ENCODE measurements at regions not wholly inside any gene's neighbourhood (a gene's known extent, or its start where the extent isn't known, plus 50 kb on each side); places are given as distances from the start of the nearest gene placed in this dataset.

- Histone ChIP-seq H3K27ac (no peak overlapping the region), H3K4me1 (replicated peaks in 1 of 2) (no peaks in the 10 kb centered on the region), H3K9me3 (replicated peaks in 1 of 3) (no peaks in the 10 kb centered on the region), H3K4me3 (no peak overlapping the region), H3K36me3 (replicated peaks in 1 of 2) (no peaks in the 10 kb centered on the region), H3K27me3 (no peaks in the 10 kb centered on the region)
- peak in 1 of 7 donors; percentile 0 for DNase-seq
- intact Hi-C loops (cut with DNase I): no loop called here
- TF ChIP-seq POLR2A (IDR thresholded peaks at IDR 0.05) (no peak), CTCF (IDR thresholded peaks at IDR 0.05) (no peak)
- WGBS, 4 donors: 92 to 97% (median 95%) methylated on average over 6 of the region's 6 CpGs
Observed at GRCh38 chr10:78351283-78351682, 317.6 kb downstream of the RPS24 start.

GRCh38 chr10:78351809-78352208, 318.1 kb downstream of the RPS24 start:
- intact Hi-C loops (cut with DNase I): no loop called here
- no peak overlapping the region for H3K27ac ChIP-seq
- 78 to 85% (median 82%) methylated on average over 3 of the region's 3 CpGs for WGBS, 4 donors

DNA sequence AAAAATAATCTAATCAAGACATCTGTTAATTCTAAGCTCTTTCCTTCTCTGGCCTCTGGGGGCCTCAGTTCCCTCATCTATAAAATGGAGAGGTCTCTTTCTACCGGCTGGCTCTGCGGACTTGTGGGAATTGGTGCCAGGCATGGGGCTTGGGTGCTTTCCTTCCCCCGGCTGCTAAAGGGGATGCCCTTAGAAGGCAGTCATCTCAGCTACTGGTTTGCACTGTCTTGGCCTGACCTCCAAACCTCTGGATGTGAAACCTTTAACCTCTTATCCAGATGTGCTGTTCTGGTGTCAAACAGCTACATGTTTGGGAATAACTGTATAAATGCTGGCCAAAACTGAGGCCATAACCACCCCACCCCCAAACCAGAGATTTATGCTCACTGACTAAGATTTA, 320.0 kb downstream of the RPS24 start:
- TF ChIP-seq CTCF (IDR thresholded peaks at IDR 0.05) (peak in 1 of 6 experiments; percentile 5), POLR2A (IDR thresholded peaks at IDR 0.05) (no peak)
- Histone ChIP-seq H3K4me1 (replicated peaks in 1 of 2) (no peaks in the 10 kb centered on the region), H3K27ac (no peak overlapping the region), H3K9me3 (replicated peaks in 1 of 3) (no peaks in the 10 kb centered on the region), H3K27me3 (no peaks in the 10 kb centered on the region), H3K4me3 (no peak overlapping the region), H3K36me3 (replicated peaks in 1 of 2) (no peaks in the 10 kb centered on the region)
- DNase-seq: no peak
- WGBS, 4 donors: 71 to 81% (median 77%) methylated on average over 3 of the region's 3 CpGs
- intact Hi-C loops (cut with DNase I): no loop called here

More at GRCh38 chr10:78351809-78352208, 318.1 kb downstream of the RPS24 start:
- no peak overlapping the region for H3K4me3 ChIP-seq
- H3K4me1 ChIP-seq (replicated peaks in 1 of 2): no peaks in the 10 kb centered on the region
- no peaks in the 10 kb centered on the region for H3K27me3 ChIP-seq
- no peaks in the 10 kb centered on the region for H3K9me3 ChIP-seq (replicated peaks in 1 of 3)
- TF ChIP-seq CTCF (IDR thresholded peaks at IDR 0.05) (no peak), POLR2A (IDR thresholded peaks at IDR 0.05) (no peak)
- no peaks in the 10 kb centered on the region for H3K36me3 ChIP-seq (replicated peaks in 1 of 2)
- no peak for DNase-seq

GRCh38 chr10:78354101-78354500, 320.4 kb downstream of the RPS24 start:
- intact Hi-C loops (cut with DNase I): no loop called here
- H3K4me3 ChIP-seq: no peak overlapping the region
- WGBS, 4 donors: 77 to 83% (median 82%) methylated on average over 7 of the region's 7 CpGs
- DNase-seq: no peak
- no peak overlapping the region for H3K27ac ChIP-seq
- H3K9me3 ChIP-seq (replicated peaks in 1 of 3): no peaks in the 10 kb centered on the region
- H3K36me3 ChIP-seq (replicated peaks in 1 of 2): no peaks in the 10 kb centered on the region
- TF ChIP-seq POLR2A (IDR thresholded peaks at IDR 0.05) (no peak), CTCF (IDR thresholded peaks at IDR 0.05) (no peak)
- no peaks in the 10 kb centered on the region for H3K27me3 ChIP-seq
- no peaks in the 10 kb centered on the region for H3K4me1 ChIP-seq (replicated peaks in 1 of 2)
